CD14-positive monocyte (primary cell): ENCODE measurements at regions not wholly inside any gene's neighbourhood (a gene's known extent, or its start where the extent isn't known, plus 50 kb on each side); places are given as distances from the start of the nearest gene placed in this dataset.
A peak's percentile ranks its signal among the peaks of the same experiment; 100 is the strongest.
"Not testable (repeated sequence)": the region's sequence is repeated elsewhere in the genome, so short reads cannot be mapped to it uniquely, and the experiment has no call there.

Experiments
- DNase-seq, 3 donors: peaks; one replicate each; pipeline ENCODE4 v3.0.0-alpha.2; 2011 to 2022
- H2AFZ ChIP-seq: 2 replicates; pipeline ENCODE4 v1.6.0; 2012; ENCODE audit warnings: mild to moderate bottlenecking, low read depth, low read length, inconsistent platforms; ENCODE audit not compliant: insufficient read depth, poor library complexity, severe bottlenecking
- H3K27ac ChIP-seq, 2 donors: 1 replicate in 1 of 2; 2 replicates in 1 of 2; pipeline ENCODE4 v1.5.1; 2012 to 2013; ENCODE audit warnings: low read length in 2 of 2, control low read depth in 1 of 2, inconsistent platforms in 1 of 2, low read depth in 1 of 2, mild to moderate bottlenecking in 1 of 2
- H3K27me3 ChIP-seq, 2 donors: one replicate each; pipeline versions ENCODE4 v1.6.0 to v1.6.1; 2011 to 2013; ENCODE audit warnings: low read length in 2 of 2; ENCODE audit not compliant: control insufficient read depth in 2 of 2, insufficient read depth in 2 of 2
- H3K36me3 ChIP-seq, 2 donors: replicated peaks in 1 of 2; 1 replicate in 1 of 2; 2 replicates in 1 of 2; pipeline versions ENCODE4 v1.5.1 to v1.6.1; 2012 to 2013; ENCODE audit warnings: low read length in 2 of 2, control low read depth in 1 of 2, inconsistent platforms in 1 of 2, mild to moderate bottlenecking in 1 of 2; ENCODE audit not compliant: insufficient read depth in 2 of 2, control insufficient read depth in 1 of 2
- H3K4me1 ChIP-seq, 2 donors: 1 replicate in 1 of 2; 2 replicates in 1 of 2; pipeline versions ENCODE4 v1.5.1 to v1.6.1; 2012 to 2013; ENCODE audit warnings: low read length in 2 of 2, control low read depth in 1 of 2, inconsistent platforms in 1 of 2, mild to moderate bottlenecking in 1 of 2, moderate library complexity in 1 of 2; ENCODE audit not compliant: insufficient read depth in 2 of 2, control insufficient read depth in 1 of 2
- H3K4me2 ChIP-seq: replicated peaks from 2 replicates; pipeline ENCODE3; 2012; ENCODE audit warnings: low read length, moderate library complexity, mild to moderate bottlenecking; ENCODE audit not compliant: poor library complexity, severe bottlenecking; ENCODE audit errors: extremely low read depth
- H3K4me3 ChIP-seq, 3 experiments: fragments of 200-600 bp in 1 of 3; sonication (generic) in 1 of 3; replicated peaks in 1 of 3; 1 replicate in 2 of 3; 2 replicates in 1 of 3; pipeline ENCODE4 v1.5.1; 2011 to 2013; ENCODE audit warnings: low read length in 3 of 3, mild to moderate bottlenecking in 3 of 3, control low read depth in 2 of 3, low read depth in 2 of 3, inconsistent platforms in 1 of 3, moderate library complexity in 1 of 3
- H3K79me2 ChIP-seq: 2 replicates; pipeline ENCODE4 v1.6.0; 2012; ENCODE audit warnings: mild to moderate bottlenecking, control low read depth, inconsistent platforms, low read length, moderate library complexity; ENCODE audit not compliant: insufficient read depth
- H3K9ac ChIP-seq: 2 replicates; pipeline ENCODE4 v1.6.0; 2017; ENCODE audit warnings: low read length, mild to moderate bottlenecking; ENCODE audit not compliant: insufficient read depth, poor library complexity, severe bottlenecking
- H3K9me3 ChIP-seq, 2 donors: replicated peaks in 1 of 2; 1 replicate in 1 of 2; 2 replicates in 1 of 2; pipeline versions ENCODE4 v1.5.1 to v1.6.1; 2012 to 2013; ENCODE audit warnings: low read length in 2 of 2, control low read depth in 1 of 2; ENCODE audit not compliant: control insufficient read depth in 1 of 2, insufficient read depth in 1 of 2
- H4K20me1 ChIP-seq: 2 replicates; pipeline ENCODE4 v1.6.0; 2012; ENCODE audit warnings: mild to moderate bottlenecking, low read length, control low read depth, moderate library complexity; ENCODE audit not compliant: insufficient read depth
- H3K27ac Mint-ChIP-seq, 7 donors: one replicate each; pipeline ENCODE4 v1.8.0; 2020; ENCODE audit warnings: mild to moderate bottlenecking in 7 of 7, mixed read lengths in 7 of 7, moderate library complexity in 6 of 7, inconsistent platforms in 2 of 7
- H3K27me3 Mint-ChIP-seq, 3 donors: one replicate each; pipeline ENCODE4 v1.8.0; 2021 to 2022; ENCODE audit warnings: low read depth in 3 of 3, mild to moderate bottlenecking in 3 of 3, mixed read lengths in 3 of 3, moderate library complexity in 3 of 3, inconsistent platforms in 1 of 3
- H3K36me3 Mint-ChIP-seq, 2 donors: one replicate each; pipeline ENCODE4 v1.8.0; 2020; ENCODE audit warnings: mixed read lengths in 2 of 2, inconsistent platforms in 1 of 2, mild to moderate bottlenecking in 1 of 2
- H3K4me1 Mint-ChIP-seq: one replicate; pipeline ENCODE4 v1.8.0; 2020; ENCODE audit warnings: mild to moderate bottlenecking, mixed read lengths
- H3K4me3 Mint-ChIP-seq, 2 donors: one replicate each; pipeline ENCODE4 v1.8.0; 2020; ENCODE audit warnings: mild to moderate bottlenecking in 2 of 2, mixed read lengths in 2 of 2, moderate library complexity in 1 of 2
- H3K9me3 Mint-ChIP-seq, 7 donors: one replicate each; pipeline ENCODE4 v1.8.0; 2020 to 2022; ENCODE audit warnings: mixed read lengths in 7 of 7, mild to moderate bottlenecking in 6 of 7, moderate library complexity in 6 of 7, inconsistent platforms in 2 of 7
- WGBS: methylation state at CpG from one replicate; pipeline ENCODE4 v1.1.5; 2013; ENCODE audit warnings: missing lambda C conversion rate; ENCODE audit not compliant: insufficient coverage; 5-methylcytosine and 5-hydroxymethylcytosine counted together
- intact Hi-C, 2 donors: fragments of 100-400 bp; cut with micrococcal nuclease; formaldehyde crosslinking; loops; one replicate each; pipeline versions ENCODE4 v1.15.0 to v1.15.1; 2023
- TF ChIP-seq, protein P1 (sequence below): fragments of 200-600 bp; IDR thresholded peaks from one replicate; pipeline ENCODE4 v1.8.0; 2022; ENCODE audit warnings: antibody characterized with exemption, mild to moderate bottlenecking

GRCh38 chrX:729583-730409, 99.2 kb downstream of the SHOX start:
- Histone ChIP-seq H3K4me2 (no peak overlapping the region), H3K79me2 (no peaks in the 10 kb centered on the region), H3K4me3 (no peak overlapping the region), H3K36me3 (no peaks in the 10 kb centered on the region), H3K9me3 (peaks cover 0 to 12% of the 10 kb centered on the region in 2 donors), H3K27me3 (no peaks in the 10 kb centered on the region), H3K27ac (no peak overlapping the region), H2AFZ (no peak overlapping the region), H3K4me1 (no peaks in the 10 kb centered on the region), H3K9ac (no peak overlapping the region), H4K20me1 (no peaks in the 10 kb centered on the region)
- peak overlapping the region in 1 of 7 donors; percentile 27 for H3K27ac Mint-ChIP-seq
- no peak overlapping the region for H3K4me3 Mint-ChIP-seq
- no peaks in the 10 kb centered on the region for H3K4me1 Mint-ChIP-seq
- intact Hi-C loops, result no loop called here
- TF ChIP-seq, protein P1, sequence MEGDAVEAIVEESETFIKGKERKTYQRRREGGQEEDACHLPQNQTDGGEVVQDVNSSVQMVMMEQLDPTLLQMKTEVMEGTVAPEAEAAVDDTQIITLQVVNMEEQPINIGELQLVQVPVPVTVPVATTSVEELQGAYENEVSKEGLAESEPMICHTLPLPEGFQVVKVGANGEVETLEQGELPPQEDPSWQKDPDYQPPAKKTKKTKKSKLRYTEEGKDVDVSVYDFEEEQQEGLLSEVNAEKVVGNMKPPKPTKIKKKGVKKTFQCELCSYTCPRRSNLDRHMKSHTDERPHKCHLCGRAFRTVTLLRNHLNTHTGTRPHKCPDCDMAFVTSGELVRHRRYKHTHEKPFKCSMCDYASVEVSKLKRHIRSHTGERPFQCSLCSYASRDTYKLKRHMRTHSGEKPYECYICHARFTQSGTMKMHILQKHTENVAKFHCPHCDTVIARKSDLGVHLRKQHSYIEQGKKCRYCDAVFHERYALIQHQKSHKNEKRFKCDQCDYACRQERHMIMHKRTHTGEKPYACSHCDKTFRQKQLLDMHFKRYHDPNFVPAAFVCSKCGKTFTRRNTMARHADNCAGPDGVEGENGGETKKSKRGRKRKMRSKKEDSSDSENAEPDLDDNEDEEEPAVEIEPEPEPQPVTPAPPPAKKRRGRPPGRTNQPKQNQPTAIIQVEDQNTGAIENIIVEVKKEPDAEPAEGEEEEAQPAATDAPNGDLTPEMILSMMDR, result no peak
- DNase-seq, result no peak
- H3K36me3 Mint-ChIP-seq, result no peaks in the 10 kb centered on the region
- H3K9me3 Mint-ChIP-seq, result peaks cover 2 to 10% (median 6%) of the 10 kb centered on the region in 7 donors
- peaks cover 0 to 6% (median 4%) of the 10 kb centered on the region in 3 donors for H3K27me3 Mint-ChIP-seq
- 89% methylated on average over 19 of the region's 21 CpGs for WGBS

- H3K36me3 ChIP-seq, H3K4me1 ChIP-seq, H2AFZ ChIP-seq, H3K79me2 ChIP-seq, H3K36me3 Mint-ChIP-seq, H3K9ac ChIP-seq, H4K20me1 ChIP-seq, H3K4me3 ChIP-seq, H3K27ac ChIP-seq, H3K27me3 ChIP-seq, H3K4me3 Mint-ChIP-seq, H3K4me2 ChIP-seq, intact Hi-C loops, DNase-seq, H3K4me1 Mint-ChIP-seq, H3K27me3 Mint-ChIP-seq: not testable (repeated sequence)
- peaks cover 8 to 17% (median 10%) of the 10 kb centered on the region in 7 donors for H3K9me3 Mint-ChIP-seq
- 74% methylated on average over 5 of the region's 14 CpGs for WGBS
- peak overlapping the region in 1 of 7 donors; percentile 35 for H3K27ac Mint-ChIP-seq
- peaks cover 6 to 18% of the 10 kb centered on the region in 2 donors for H3K9me3 ChIP-seq
Measured at GRCh38 chrX:729101-729500, 98.5 kb downstream of the SHOX start.

- H3K36me3 ChIP-seq, H3K4me3 Mint-ChIP-seq, DNase-seq, H4K20me1 ChIP-seq, H3K9ac ChIP-seq, H3K79me2 ChIP-seq, H3K4me2 ChIP-seq, H2AFZ ChIP-seq, H3K27me3 ChIP-seq, H3K4me1 Mint-ChIP-seq, H3K4me3 ChIP-seq, H3K27ac Mint-ChIP-seq, H3K27ac ChIP-seq, H3K4me1 ChIP-seq, intact Hi-C loops, H3K36me3 Mint-ChIP-seq, H3K27me3 Mint-ChIP-seq: not testable (repeated sequence)
- peaks cover 11 to 20% (median 15%) of the 10 kb centered on the region in 7 donors for H3K9me3 Mint-ChIP-seq
- no CpG with 5 or more reads among the region's 11 CpGs for WGBS
- H3K9me3 ChIP-seq, result peaks cover 11 to 19% of the 10 kb centered on the region in 2 donors
Measured at GRCh38 chrX:728639-729038, 98.0 kb downstream of the SHOX start.
